Fibroblast of skin of left quadriceps (primary cell): ENCODE measurements at regions not wholly inside any gene's neighbourhood (a gene's known extent, or its start where the extent isn't known, plus 50 kb on each side); places are given as distances from the start of the nearest gene placed in this dataset.
A peak's percentile ranks its signal among the peaks of the same experiment; 100 is the strongest.
"Not testable (repeated sequence)": the region's sequence is repeated elsewhere in the genome, so short reads cannot be mapped to it uniquely, and the experiment has no call there.

Source experiments
- DNase-seq, 2 experiments: peaks; one replicate each; pipeline ENCODE4 v3.0.0-alpha.2; 2013; ENCODE audit warnings: low read depth in 2 of 2

- DNase-seq = no peak
Measured at GRCh38 chr12:30213166-30213565, 429.4 kb upstream of the TMTC1 start.

GRCh38 chr12:30211743-30212142 is 428.0 kb upstream of the TMTC1 start:
- DNase-seq = no peak

- no peak for DNase-seq
Measured at GRCh38 chr12:30203981-30204380, 420.2 kb upstream of the TMTC1 start.

- DNase-seq = no peak
Measured at GRCh38 chr12:30202521-30203254, 418.9 kb upstream of the TMTC1 start.

GRCh38 chr12:30201301-30202160 is 417.8 kb upstream of the TMTC1 start:
- DNase-seq = no peak

- DNase-seq = no peak
Measured at GRCh38 chr12:30200864-30201263, 417.1 kb upstream of the TMTC1 start.

- no peak for DNase-seq
Measured at GRCh38 chr12:30197392-30198057, 413.8 kb upstream of the TMTC1 start.

DNA sequence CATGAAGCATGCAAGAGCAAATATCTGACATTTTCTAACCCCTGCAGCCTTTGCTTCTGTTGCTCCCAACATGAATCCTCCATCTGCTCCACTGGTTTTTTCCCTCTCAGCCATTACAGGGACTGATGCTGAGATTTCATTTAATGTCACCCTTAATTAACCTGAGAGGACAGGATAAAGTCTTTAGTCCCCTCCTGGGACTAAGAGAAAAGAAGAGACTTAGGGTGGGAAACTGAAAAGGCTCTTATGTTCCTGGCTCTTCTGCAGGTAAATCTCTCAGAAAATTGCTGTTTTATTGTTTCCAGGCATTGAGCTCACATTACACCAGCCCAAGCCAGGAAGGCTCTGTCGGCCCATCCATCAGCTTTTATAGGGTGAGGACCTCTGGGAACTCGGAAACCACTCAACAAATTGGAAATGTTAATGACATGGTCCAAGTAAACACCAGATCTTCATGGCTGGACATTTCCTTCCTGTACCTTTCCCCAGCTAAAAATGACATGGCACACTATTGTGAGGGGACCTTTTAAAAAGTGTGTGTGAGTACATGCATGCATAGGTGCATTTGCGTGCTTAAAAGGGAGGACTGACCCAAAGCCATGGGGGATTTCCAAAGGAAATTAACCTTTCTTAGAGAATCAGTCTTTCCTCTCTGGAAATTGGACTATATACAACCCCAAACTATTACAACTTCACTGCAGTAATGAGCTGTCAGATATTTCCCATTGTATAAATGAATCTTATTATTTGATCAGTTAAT is 408.1 kb upstream of the TMTC1 start:
- no peak for DNase-seq

GRCh38 chr12:30188602-30189326 is 405.0 kb upstream of the TMTC1 start:
- no peak for DNase-seq

- DNase-seq = no peak
Measured at GRCh38 chr12:30187426-30187825, 403.7 kb upstream of the TMTC1 start.

GRCh38 chr12:30181334-30181733 is 397.6 kb upstream of the TMTC1 start:
- DNase-seq = no peak

DNA sequence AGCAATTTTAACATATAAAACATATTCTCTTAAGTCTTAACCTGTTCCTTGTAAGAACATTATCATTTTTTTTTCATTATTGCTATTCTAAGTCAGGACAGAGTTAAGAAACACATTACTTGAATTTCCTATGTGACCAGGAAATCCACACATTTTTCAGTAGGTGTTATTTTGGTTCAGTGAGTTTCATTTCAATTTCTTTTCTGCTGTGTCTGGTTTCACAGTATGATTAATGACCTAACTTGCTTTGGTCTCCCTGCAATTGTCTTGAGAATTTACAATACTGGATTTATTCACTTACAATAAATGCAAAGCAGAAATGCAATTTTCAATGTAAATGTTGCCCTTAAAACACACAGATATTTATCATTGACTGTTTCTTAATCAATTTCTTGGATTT is 396.9 kb upstream of the TMTC1 start:
- no peak for DNase-seq

- DNase-seq = no peak
Measured at GRCh38 chr12:30178916-30179315, 395.2 kb upstream of the TMTC1 start.

GRCh38 chr12:30169839-30170591 is 386.3 kb upstream of the TMTC1 start:
- DNase-seq = no peak

DNA sequence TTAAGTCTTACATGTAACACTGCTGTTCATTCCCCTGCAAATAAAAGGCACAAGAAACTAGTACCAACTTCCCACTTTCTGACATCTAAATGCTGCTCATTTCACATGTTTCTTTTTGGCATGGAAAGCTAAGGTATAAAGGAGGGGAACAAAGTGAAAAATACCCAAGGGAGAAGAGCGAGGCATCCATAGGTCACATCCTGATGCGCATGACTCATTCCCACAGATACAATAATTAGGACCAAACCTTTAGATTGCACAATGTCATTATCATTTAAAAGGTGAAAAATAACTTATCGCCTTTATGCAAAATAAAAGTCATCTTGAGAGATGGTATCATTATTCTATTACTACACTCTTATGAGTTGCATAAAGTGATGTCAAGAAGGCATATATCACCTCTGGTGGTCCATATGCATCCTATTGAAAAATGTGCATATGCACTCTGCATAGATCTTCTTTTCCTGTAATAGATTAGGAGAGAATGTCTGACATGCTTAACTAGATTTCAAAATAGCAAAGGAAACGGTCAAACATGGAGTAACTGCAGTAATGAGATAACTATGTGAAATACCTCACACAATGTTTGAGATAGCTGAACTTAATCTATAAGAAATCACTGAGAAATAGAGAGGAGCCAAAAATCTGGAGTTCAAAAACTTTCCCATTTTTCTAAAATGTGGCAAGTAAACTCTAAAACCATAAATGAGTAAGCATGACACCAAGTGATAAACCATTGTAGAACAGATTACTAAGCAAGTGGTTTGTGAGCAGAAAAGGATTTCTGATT is 382.5 kb upstream of the TMTC1 start:
- DNase-seq = peak; percentile 77 to 83

GRCh38 chr12:30164382-30165318 is 380.9 kb upstream of the TMTC1 start:
- DNase-seq = no peak

- DNase-seq = not testable (repeated sequence)
Measured at GRCh38 chr12:30156833-30157232, 373.1 kb upstream of the TMTC1 start.

DNA sequence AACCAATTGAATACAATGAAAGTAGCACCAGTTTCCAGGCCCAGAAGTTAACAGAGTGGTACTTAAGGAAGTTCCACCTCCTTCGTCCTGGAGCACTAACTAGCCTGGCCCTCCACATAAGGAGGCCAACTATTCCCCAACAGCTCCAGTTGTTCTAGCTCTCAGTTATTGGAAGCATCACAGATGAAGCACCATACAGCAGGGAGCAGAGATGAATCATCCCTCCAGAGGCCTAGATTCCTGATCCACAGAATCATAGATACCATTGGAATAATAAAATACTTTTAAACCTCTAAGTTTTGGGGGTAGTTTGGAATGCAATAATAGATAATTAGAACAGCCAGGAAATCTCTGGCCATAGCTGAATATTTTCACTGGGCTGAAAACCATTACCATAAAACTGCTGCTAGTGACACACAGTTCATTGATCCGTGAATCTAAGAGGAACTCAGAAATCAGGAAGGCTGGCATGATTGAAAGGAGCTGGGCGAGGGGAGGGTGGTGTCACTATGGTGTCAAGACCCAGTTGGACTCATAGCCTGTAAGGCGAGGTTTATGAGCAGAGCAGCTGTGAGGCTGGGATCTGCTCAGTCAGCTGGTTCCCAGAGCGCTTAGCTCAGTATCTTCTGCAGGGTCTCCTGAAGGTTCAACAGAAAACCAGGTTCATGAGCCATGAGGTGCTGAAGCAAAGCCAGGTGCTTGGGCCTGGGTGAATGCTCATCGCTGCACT is 371.4 kb upstream of the TMTC1 start:
- peak; percentile 85 to 86 for DNase-seq
